K562 (cell line): ENCODE measurements at regions not wholly inside any gene's neighbourhood (a gene's known extent, or its start where the extent isn't known, plus 50 kb on each side); places are given as distances from the start of the nearest gene placed in this dataset.

ENCODE experiments used
- ATAC-seq: fragments of 200-7000 bp; cut with Tn5 transposase; 3 replicates; pipeline ENCODE4 v1.9.1; 2020; ENCODE audit warnings: moderate library complexity
- BruUV-seq: library from RNA; stranded (reverse); fragments of 400-500 nt; replicated peaks from 2 replicates; lab custom pipeline; 2021; lab: Mats Ljungman, UMichigan
- CTCF ChIA-PET: fragments of 300-600 bp; formaldehyde crosslinking; extraction: SDS; loops from one replicate; lab custom pipeline; 2021; ENCODE audit warnings: low intra/inter-chr PET ratio; lab: Yijun Ruan, JAX
- POLR2A ChIA-PET: fragments of 300-600, 350-650 bp; sonication (Branson Sonifier 250); formaldehyde crosslinking; extraction: SDS; loops from one replicate; lab custom pipeline; 2021; ENCODE audit warnings: antibody characterized with exemption, inconsistent platforms; lab: Yijun Ruan, JAX
- DNase-seq, 4 experiments: peaks; one replicate each; pipeline versions ENCODE4 v3.0.0 to v3.0.0-alpha.2; 2011 to 2018; ENCODE audit warnings: low spot score in 3 of 4, mixed read lengths in 3 of 4; ENCODE audit errors: extremely low read depth in 1 of 4
- FAIRE-seq: peaks from 2 replicates; lab custom pipeline; 2011; peaks lifted over from hg19 to GRCh38; lab: Jason Lieb, UNC
- H2AFZ ChIP-seq: 2 replicates; pipeline ENCODE4 v1.6.0; 2011; ENCODE audit warnings: low read depth, low read length, control low read depth, inconsistent platforms
- H3K27ac ChIP-seq: fragments of 200-600 bp; 3 replicates; pipeline ENCODE4 v1.8.0; 2011; ENCODE audit warnings: low read depth, mild to moderate bottlenecking, control low read depth, inconsistent platforms, low read length, moderate library complexity, mixed read lengths; ENCODE audit errors: extremely low read depth
- H3K27me3 ChIP-seq, 2 experiments: fragments of 300-600 bp in 1 of 2; 2 replicates in 1 of 2; 3 replicates in 1 of 2; pipeline versions ENCODE4 v1.6.0 to v1.8.0; 2011; ENCODE audit warnings: inconsistent platforms in 2 of 2, low read length in 2 of 2, mild to moderate bottlenecking in 1 of 2, mixed read lengths in 1 of 2, moderate library complexity in 1 of 2; ENCODE audit not compliant: control insufficient read depth in 2 of 2, insufficient read depth in 2 of 2
- H3K36me3 ChIP-seq: fragments of 300-600 bp; 3 replicates; pipeline ENCODE4 v1.8.0; 2011; ENCODE audit warnings: mild to moderate bottlenecking, low read length, inconsistent platforms; ENCODE audit not compliant: control insufficient read depth, insufficient read depth
- H3K4me1 ChIP-seq, 2 experiments: fragments of 200-600 bp in 1 of 2; replicated peaks in 1 of 2; 2 replicates in 1 of 2; 3 replicates in 1 of 2; pipeline versions ENCODE4 v1.5.1 to v1.8.0; 2011; ENCODE audit warnings: inconsistent platforms in 2 of 2, low read length in 2 of 2, mild to moderate bottlenecking in 1 of 2, mixed read lengths in 1 of 2, moderate library complexity in 1 of 2; ENCODE audit not compliant: control insufficient read depth in 2 of 2, insufficient read depth in 2 of 2
- H3K4me2 ChIP-seq: 2 replicates; pipeline ENCODE4 v1.6.1; 2011; ENCODE audit warnings: low read length, control low read depth, inconsistent platforms, mixed read lengths; ENCODE audit not compliant: insufficient read depth
- H3K4me3 ChIP-seq: fragments of 200-600 bp; sonication (generic), shearing (Covaris generic); 2 replicates; pipeline ENCODE4 v1.5.1; 2016; ENCODE audit warnings: control low read depth, inconsistent platforms
- H3K79me2 ChIP-seq: fragments of 200-600 bp; 3 replicates; pipeline ENCODE4 v1.8.0; 2011; ENCODE audit warnings: low read length, inconsistent platforms; ENCODE audit not compliant: control insufficient read depth, insufficient read depth
- H3K9ac ChIP-seq, 2 experiments: 2 replicates each; pipeline versions ENCODE4 v1.6.0 to v1.6.1; 2011; ENCODE audit warnings: low read depth in 2 of 2, low read length in 2 of 2, control low read depth in 1 of 2, inconsistent platforms in 1 of 2, mild to moderate bottlenecking in 1 of 2, mixed read lengths in 1 of 2; ENCODE audit not compliant: insufficient read depth in 1 of 2
- H3K9me1 ChIP-seq: one replicate; pipeline ENCODE4 v1.6.0; 2011; ENCODE audit warnings: inconsistent platforms, mild to moderate bottlenecking, low read length, moderate library complexity; ENCODE audit not compliant: control insufficient read depth, insufficient read depth
- H3K9me3 ChIP-seq: replicated peaks from 2 replicates; pipeline ENCODE4 v1.5.1; 2011; ENCODE audit warnings: low read depth, low read length, inconsistent platforms; ENCODE audit not compliant: control insufficient read depth, insufficient read depth
- H4K20me1 ChIP-seq: replicated peaks from 2 replicates; pipeline ENCODE4 v1.6.1; 2011; ENCODE audit warnings: low read length, inconsistent platforms, mixed read lengths; ENCODE audit not compliant: control insufficient read depth, insufficient read depth
- BRD9 ChIP-seq: fragments of 450-650 bp; IDR thresholded peaks from 2 replicates; pipeline ENCODE4 v1.6.1; 2018; ENCODE audit warnings: low read depth; ENCODE audit not compliant: partially characterized antibody
- ERF ChIP-seq: fragments of 450-650 bp; formaldehyde crosslinking; IDR thresholded peaks from 2 replicates; pipeline ENCODE4 v1.4.0; 2020; ENCODE audit warnings: mild to moderate bottlenecking, mixed read lengths
- HNRNPH1 ChIP-seq: fragments of 200-400 bp; formaldehyde crosslinking; optimal IDR thresholded peaks from 2 replicates; pipeline ENCODE3; 2017; ENCODE audit warnings: low read depth, mild to moderate bottlenecking, low read length, moderate library complexity
- IFI16 ChIP-seq: fragments of 250-450 bp; sonication (Bioruptor Pico); IDR thresholded peaks from 2 replicates; pipeline ENCODE4 v2.1.2; 2022; ENCODE audit warnings: mild to moderate bottlenecking, inconsistent platforms
- MCM2 ChIP-seq: fragments of 450-650 bp; IDR thresholded peaks from 2 replicates; pipeline ENCODE4 v1.6.1; 2017; ENCODE audit warnings: low read depth, mild to moderate bottlenecking
- MYC ChIP-seq, 2 experiments: fragments of 250-450 bp in 1 of 2; sonication (Bioruptor Pico) in 1 of 2; IDR thresholded peaks; 2 replicates each; pipeline versions ENCODE4 v1.5.1 to v1.6.1; 2012 to 2021; ENCODE audit warnings: low read depth in 2 of 2, borderline replicate concordance in 1 of 2, improper control_type of control experiment in 1 of 2, low read length in 1 of 2, mild to moderate bottlenecking in 1 of 2, moderate library complexity in 1 of 2
- NFIX ChIP-seq: fragments of 250-450 bp; sonication (Bioruptor Pico); IDR thresholded peaks from 2 replicates; pipeline ENCODE4 v1.4.0; 2020; ENCODE audit warnings: low read depth, mild to moderate bottlenecking, moderate library complexity
- NONO ChIP-seq, 2 experiments: fragments of 200-400 bp in 1 of 2; fragments of 450-650 bp in 1 of 2; formaldehyde crosslinking in 1 of 2; IDR thresholded peaks; 2 replicates each; pipeline ENCODE4 v1.6.1; 2017; ENCODE audit warnings: low read depth in 2 of 2, mild to moderate bottlenecking in 2 of 2, moderate library complexity in 2 of 2, low read length in 1 of 2
- PCBP2 ChIP-seq: fragments of 200-400 bp; formaldehyde crosslinking; IDR thresholded peaks from 2 replicates; pipeline ENCODE4 v1.6.1; 2018; ENCODE audit warnings: low read length, low read depth, mild to moderate bottlenecking, moderate library complexity; ENCODE audit not compliant: poor library complexity, severe bottlenecking
- PHTF2 ChIP-seq: fragments of 250-450 bp; sonication (Bioruptor Pico); IDR thresholded peaks from 2 replicates; pipeline ENCODE4 v1.5.0; 2021; ENCODE audit warnings: mild to moderate bottlenecking
- SIN3B ChIP-seq: fragments of 450-650 bp; IDR thresholded peaks from 2 replicates; pipeline ENCODE4 v1.6.1; 2017; ENCODE audit warnings: low read depth, mild to moderate bottlenecking, moderate library complexity
- SP2 ChIP-seq: IDR thresholded peaks from 2 replicates; pipeline ENCODE4 v1.6.1; 2011; ENCODE audit warnings: mild to moderate bottlenecking, low read depth, low read length, moderate library complexity; ENCODE audit not compliant: poor library complexity, severe bottlenecking; ENCODE audit errors: extremely low read depth
- THAP7 ChIP-seq: fragments of 250-450 bp; sonication (Bioruptor Pico); IDR thresholded peaks from 2 replicates; pipeline ENCODE4 v1.5.0; 2021
- ZNF143 ChIP-seq: sonication (generic); formaldehyde crosslinking; IDR thresholded peaks from 2 replicates; pipeline ENCODE4 v1.9.0; 2022; ENCODE audit warnings: mild to moderate bottlenecking, missing genetic modification reagents
- ZNF277 ChIP-seq: fragments of 250-450 bp; sonication (Bioruptor Pico); IDR thresholded peaks from 2 replicates; pipeline ENCODE4 v1.8.0; 2022; ENCODE audit warnings: inconsistent platforms, mild to moderate bottlenecking, moderate library complexity, borderline replicate concordance
- WGBS: fragments of 100-300 bp; shearing (Covaris generic); methylation state at CpG from one replicate; pipeline ENCODE4 v1.1.6; 2016; ENCODE audit warnings: low coverage, mixed read lengths; ENCODE audit not compliant: insufficient coverage; ENCODE audit errors: missing lambda C conversion rate; 5-methylcytosine and 5-hydroxymethylcytosine counted together
- in situ Hi-C: fragments of 300-500 bp; cut with MboI; formaldehyde crosslinking; loops from 4 replicates; pipeline ENCODE4 v1.15.0; 2018; ENCODE audit warnings: inconsistent platforms, mixed read lengths
- intact Hi-C: fragments of 100-400 bp; cut with micrococcal nuclease; formaldehyde crosslinking; loops from 2 replicates; pipeline ENCODE4 v1.14.2; 2022

DNA sequence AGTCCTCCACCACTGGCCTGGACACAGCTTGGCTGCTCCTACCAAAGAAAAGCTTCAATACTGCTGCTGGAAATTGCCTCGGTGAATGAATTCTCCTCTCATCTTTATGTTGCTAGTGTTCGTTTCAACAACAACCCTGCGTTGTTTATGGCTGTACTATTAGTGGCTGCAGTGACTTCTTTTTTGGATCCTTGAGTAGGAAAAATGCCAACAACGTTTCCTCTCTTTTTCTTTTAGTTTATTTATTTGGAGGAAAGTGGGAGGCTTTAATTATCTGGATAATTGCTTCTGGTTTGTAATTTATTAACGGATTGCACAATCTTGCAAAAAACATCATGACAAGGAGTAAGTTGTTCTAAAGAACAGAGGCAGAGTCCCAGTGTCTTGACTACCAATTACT, 464.1 kb upstream of the TRAM1L1 start:
- FAIRE-seq (no peak), DNase-seq (no peak)

More for the DNA sequence above, 464.1 kb upstream of the TRAM1L1 start:
- Histone ChIP-seq H4K20me1 (no peaks in the 10 kb centered on the region), H3K4me3 (no peak overlapping the region), H3K27ac (no peak overlapping the region), H3K4me2 (no peak overlapping the region), H3K9me1 (no peaks in the 10 kb centered on the region), H3K79me2 (no peaks in the 10 kb centered on the region), H3K9me3 (no peaks in the 10 kb centered on the region), H2AFZ (no peak overlapping the region), H3K36me3 (no peaks in the 10 kb centered on the region), H3K27me3 (no peaks in the 10 kb centered on the region), H3K4me1 (no peaks in the 10 kb centered on the region), H3K9ac (no peak overlapping the region)
- no TSS peak for BruUV-seq
- intact Hi-C loops = no loop called here
- in situ Hi-C loops = no loop called here
- no peak for TF ChIP-seq NONO (IDR thresholded peaks at IDR 0.05; ENCODE audit: low read depth in 2 of 2, low read length in 1 of 2)
- no peak for TF ChIP-seq SIN3B
- no peak for TF ChIP-seq MYC (IDR thresholded peaks at IDR 0.05; ENCODE audit: low read depth, low read length)
- no peak for TF ChIP-seq MYC (CRISPR knock-in tag; IDR thresholded peaks at IDR 0.05; ENCODE audit: borderline replicate concordance, low read depth)
- TF ChIP-seq PHTF2 (CRISPR knock-in tag) = no peak
- TF ChIP-seq ZNF143 = no peak
- no peak for TF ChIP-seq PCBP2
- TF ChIP-seq ERF = no peak
- no peak for TF ChIP-seq NFIX (CRISPR knock-in tag)
- TF ChIP-seq BRD9 = no peak
- no peak for TF ChIP-seq ZNF277 (CRISPR knock-in tag)
- no peak for TF ChIP-seq IFI16 (CRISPR knock-in tag)
- TF ChIP-seq SP2 = no peak
- no peak for TF ChIP-seq MCM2
- no peak for TF ChIP-seq THAP7 (CRISPR knock-in tag)
- TF ChIP-seq HNRNPH1 = no peak
- CTCF ChIA-PET = no interaction called here
- POLR2A ChIA-PET = no interaction called here
- ATAC-seq = no peak
- 2% methylated on average over 5 of the region's 5 CpGs for WGBS
